MM.1S (cell line): ENCODE measurements at regions not wholly inside any gene's neighbourhood (a gene's known extent, or its start where the extent isn't known, plus 50 kb on each side); places are given as distances from the start of the nearest gene placed in this dataset.

Source experiments
- EZH2 ChIP-seq: fragments of 300-600 bp; sonication (generic); optimal IDR thresholded peaks from 2 replicates; pipeline ENCODE3; 2017; ENCODE audit warnings: low read depth, mild to moderate bottlenecking, antibody characterized with exemption, low read length, mixed read lengths
- EZH2phosphoT487 ChIP-seq: fragments of 300-600 bp; sonication (generic); IDR thresholded peaks from 2 replicates; pipeline ENCODE4 v1.6.1; 2018; ENCODE audit warnings: antibody characterized with exemption, low read length
- TF ChIP-seq, protein P1 (sequence below): fragments of 300-600 bp; sonication (generic); IDR thresholded peaks from 2 replicates; pipeline ENCODE4 v1.5.1; 2016; ENCODE audit warnings: antibody characterized with exemption, low read length, mixed read lengths

DNA sequence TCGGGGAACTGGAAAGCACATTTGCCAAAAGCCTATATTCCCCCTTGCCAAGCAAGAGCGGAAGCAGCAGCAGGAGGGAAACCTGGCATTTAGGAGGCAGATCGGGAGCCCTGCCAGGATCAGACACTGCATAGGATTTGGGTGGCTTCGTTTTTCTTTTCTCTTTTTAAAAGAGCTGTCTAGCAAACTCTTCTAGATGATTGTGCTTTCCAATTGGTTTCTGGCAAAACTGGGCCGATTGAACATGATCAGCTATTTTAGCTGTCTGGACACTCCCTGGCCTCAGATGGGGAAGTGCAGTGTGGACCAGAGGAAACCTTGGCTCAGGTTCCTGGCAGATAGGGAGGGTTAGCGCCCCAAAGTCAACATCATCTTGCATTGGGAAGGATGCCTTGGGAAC lies 414.0 kb upstream of the KAZN start:
- TF ChIP-seq EZH2phosphoT487 (no peak), EZH2 (no peak)
- TF ChIP-seq, protein P1, sequence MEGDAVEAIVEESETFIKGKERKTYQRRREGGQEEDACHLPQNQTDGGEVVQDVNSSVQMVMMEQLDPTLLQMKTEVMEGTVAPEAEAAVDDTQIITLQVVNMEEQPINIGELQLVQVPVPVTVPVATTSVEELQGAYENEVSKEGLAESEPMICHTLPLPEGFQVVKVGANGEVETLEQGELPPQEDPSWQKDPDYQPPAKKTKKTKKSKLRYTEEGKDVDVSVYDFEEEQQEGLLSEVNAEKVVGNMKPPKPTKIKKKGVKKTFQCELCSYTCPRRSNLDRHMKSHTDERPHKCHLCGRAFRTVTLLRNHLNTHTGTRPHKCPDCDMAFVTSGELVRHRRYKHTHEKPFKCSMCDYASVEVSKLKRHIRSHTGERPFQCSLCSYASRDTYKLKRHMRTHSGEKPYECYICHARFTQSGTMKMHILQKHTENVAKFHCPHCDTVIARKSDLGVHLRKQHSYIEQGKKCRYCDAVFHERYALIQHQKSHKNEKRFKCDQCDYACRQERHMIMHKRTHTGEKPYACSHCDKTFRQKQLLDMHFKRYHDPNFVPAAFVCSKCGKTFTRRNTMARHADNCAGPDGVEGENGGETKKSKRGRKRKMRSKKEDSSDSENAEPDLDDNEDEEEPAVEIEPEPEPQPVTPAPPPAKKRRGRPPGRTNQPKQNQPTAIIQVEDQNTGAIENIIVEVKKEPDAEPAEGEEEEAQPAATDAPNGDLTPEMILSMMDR, result no peak
